Natural killer cell treated with Interleukin-12 subunit alpha and Interleukin-12 subunit beta and Interleukin-15 and Interleukin-18, amount 100 ng/mL, for 72 hours (primary cell): ENCODE measurements at regions not wholly inside any gene's neighbourhood (a gene's known extent, or its start where the extent isn't known, plus 50 kb on each side); places are given as distances from the start of the nearest gene placed in this dataset.

ENCODE experiments used
- ATAC-seq, 2 donors: fragments of 150-1000 bp; cut with Tn5 transposase in 1 of 2; sonication (Bioruptor Pico), chemical (Tn5 transposase) in 1 of 2; 2 replicates each; pipeline ENCODE4 v1.10.0; 2021
- DNase-seq: peaks from one replicate; pipeline ENCODE4 v3.0.0; 2022; ENCODE audit warnings: low spot score
- H3K27ac Mint-ChIP-seq, 2 donors: 1 replicate in 1 of 2; 2 replicates in 1 of 2; pipeline ENCODE4 v1.8.0; 2022; ENCODE audit warnings: mixed read lengths in 2 of 2, mild to moderate bottlenecking in 1 of 2, moderate library complexity in 1 of 2
- H3K27me3 Mint-ChIP-seq, 2 donors: 1 replicate in 1 of 2; 2 replicates in 1 of 2; pipeline ENCODE4 v1.8.0; 2022; ENCODE audit warnings: mixed read lengths in 2 of 2
- H3K36me3 Mint-ChIP-seq: one replicate; pipeline ENCODE4 v1.8.0; 2022; ENCODE audit warnings: mixed read lengths
- H3K4me1 Mint-ChIP-seq, 2 donors: 1 replicate in 1 of 2; 2 replicates in 1 of 2; pipeline ENCODE4 v1.8.0; 2022; ENCODE audit warnings: low read depth in 2 of 2, mixed read lengths in 2 of 2, mild to moderate bottlenecking in 1 of 2
- H3K4me3 Mint-ChIP-seq: one replicate; pipeline ENCODE4 v1.8.0; 2022; ENCODE audit warnings: mixed read lengths
- H3K9me3 Mint-ChIP-seq: 2 replicates; pipeline ENCODE4 v1.8.0; 2022; ENCODE audit warnings: mixed read lengths

DNA sequence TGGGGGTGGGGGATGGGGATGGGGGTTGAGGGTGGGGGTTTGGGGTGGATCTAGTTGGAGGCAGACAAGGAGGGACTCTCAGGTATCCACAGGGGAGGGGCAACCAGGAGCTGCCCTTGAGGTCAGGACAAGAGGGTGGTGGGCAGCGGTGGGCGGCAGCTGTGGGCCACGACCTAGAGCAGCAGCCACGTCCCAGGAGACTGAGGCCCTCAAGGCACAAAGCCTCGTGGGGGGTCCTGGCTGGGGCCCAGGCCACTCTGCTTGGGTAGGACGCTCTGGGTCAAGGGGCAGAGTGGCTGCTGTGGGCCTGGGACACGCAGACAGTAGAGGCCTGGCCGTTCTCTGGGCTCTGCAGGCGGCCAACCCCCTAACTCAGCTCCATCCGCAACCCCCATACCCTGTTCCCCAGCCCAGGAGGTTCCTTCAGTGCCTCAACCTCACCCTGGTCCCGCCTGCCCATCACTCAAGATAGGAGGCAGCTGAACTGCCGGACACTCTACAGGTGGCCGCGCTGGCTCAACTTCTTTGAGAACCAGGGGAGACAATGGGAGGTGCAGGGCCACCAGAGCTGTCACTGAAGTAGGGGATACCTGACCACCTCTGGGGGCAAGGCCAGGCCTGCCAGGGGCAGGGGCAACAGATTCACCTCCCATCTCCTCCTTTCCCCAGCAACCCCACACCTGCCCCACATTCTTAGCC is 75.6 kb downstream of the ENGASE start:
- DNase-seq: no peak
- no peak overlapping the region for H3K4me3 Mint-ChIP-seq
- H3K4me1 Mint-ChIP-seq: no peaks in the 10 kb centered on the region
- no peak for ATAC-seq
- no peaks in the 10 kb centered on the region for H3K9me3 Mint-ChIP-seq
- H3K36me3 Mint-ChIP-seq: no peaks in the 10 kb centered on the region
- peaks cover 0 to 2% of the 10 kb centered on the region in 2 donors for H3K27me3 Mint-ChIP-seq
- H3K27ac Mint-ChIP-seq: no peak overlapping the region

- DNase-seq (no peak), ATAC-seq (no peak)
- Mint-ChIP-seq H3K27me3 (no peaks in the 10 kb centered on the region), H3K4me1 (no peaks in the 10 kb centered on the region), H3K4me3 (no peak overlapping the region), H3K27ac (no peak overlapping the region), H3K9me3 (no peaks in the 10 kb centered on the region), H3K36me3 (no peaks in the 10 kb centered on the region)
Observed at GRCh38 chr17:79148584-79148983, 74.0 kb downstream of the ENGASE start.

GRCh38 chr17:79147746-79148506 is 73.3 kb downstream of the ENGASE start:
- Mint-ChIP-seq H3K9me3 (no peaks in the 10 kb centered on the region), H3K4me1 (no peaks in the 10 kb centered on the region), H3K27ac (no peak overlapping the region), H3K36me3 (no peaks in the 10 kb centered on the region), H3K27me3 (no peaks in the 10 kb centered on the region), H3K4me3 (no peak overlapping the region)
- no peak for ATAC-seq
- no peak for DNase-seq

- no peaks in the 10 kb centered on the region for H3K36me3 Mint-ChIP-seq
- H3K4me3 Mint-ChIP-seq: no peak overlapping the region
- DNase-seq (no peak), ATAC-seq (no peak)
- no peaks in the 10 kb centered on the region for H3K9me3 Mint-ChIP-seq
- H3K4me1 Mint-ChIP-seq: no peaks in the 10 kb centered on the region
- H3K27me3 Mint-ChIP-seq: no peaks in the 10 kb centered on the region
- no peak overlapping the region for H3K27ac Mint-ChIP-seq
Observed at GRCh38 chr17:79146562-79146961, 71.9 kb downstream of the ENGASE start.

- DNase-seq (no peak), ATAC-seq (no peak)
- no peaks in the 10 kb centered on the region for H3K9me3 Mint-ChIP-seq
- no peak overlapping the region for H3K27ac Mint-ChIP-seq
- H3K27me3 Mint-ChIP-seq: no peaks in the 10 kb centered on the region
- no peaks in the 10 kb centered on the region for H3K4me1 Mint-ChIP-seq
- H3K36me3 Mint-ChIP-seq: no peaks in the 10 kb centered on the region
- no peak overlapping the region for H3K4me3 Mint-ChIP-seq
Observed at GRCh38 chr17:79145548-79145947, 70.9 kb downstream of the ENGASE start.

DNA sequence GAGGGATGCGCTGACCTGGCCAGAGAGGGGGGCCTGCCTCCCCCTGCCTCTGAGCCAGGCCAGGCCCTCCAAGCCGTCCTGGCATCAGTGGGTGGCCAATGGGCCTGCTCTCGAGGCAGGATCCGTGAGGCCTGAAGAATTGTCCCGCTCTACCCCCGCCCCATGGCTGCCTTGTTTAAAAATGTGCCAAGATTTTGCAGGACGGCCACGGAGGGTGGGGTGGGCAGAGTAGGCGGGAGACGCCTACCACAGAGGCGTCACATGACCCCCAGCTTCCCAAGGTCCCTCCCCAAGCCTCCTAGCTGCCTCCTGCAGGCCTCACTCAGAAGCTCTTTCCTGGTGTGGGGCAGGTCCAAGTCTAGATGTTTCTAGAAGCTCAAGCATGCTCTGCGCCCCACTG is 69.5 kb downstream of the ENGASE start:
- ATAC-seq: no peak
- no peaks in the 10 kb centered on the region for H3K9me3 Mint-ChIP-seq

GRCh38 chr17:79142375-79142774 is 67.8 kb downstream of the ENGASE start:
- no peaks in the 10 kb centered on the region for H3K4me1 Mint-ChIP-seq
- H3K9me3 Mint-ChIP-seq: no peaks in the 10 kb centered on the region
- peaks cover 0 to 2% of the 10 kb centered on the region in 2 donors for H3K27me3 Mint-ChIP-seq
- H3K27ac Mint-ChIP-seq: no peak overlapping the region
- H3K36me3 Mint-ChIP-seq: no peaks in the 10 kb centered on the region
- ATAC-seq: no peak
- no peak overlapping the region for H3K4me3 Mint-ChIP-seq
- DNase-seq: no peak

More for the DNA sequence above, 69.5 kb downstream of the ENGASE start:
- Mint-ChIP-seq H3K36me3 (no peaks in the 10 kb centered on the region), H3K27ac (no peak overlapping the region), H3K4me3 (no peak overlapping the region), H3K27me3 (no peaks in the 10 kb centered on the region), H3K4me1 (no peaks in the 10 kb centered on the region)
- DNase-seq: no peak

GRCh38 chr17:79141578-79142355 is 67.1 kb downstream of the ENGASE start:
- no peak for DNase-seq
- ATAC-seq: no peak
- Mint-ChIP-seq H3K4me1 (no peaks in the 10 kb centered on the region), H3K27ac (no peak overlapping the region), H3K27me3 (peaks cover 0 to 2% of the 10 kb centered on the region in 2 donors), H3K9me3 (no peaks in the 10 kb centered on the region), H3K4me3 (no peak overlapping the region), H3K36me3 (no peaks in the 10 kb centered on the region)

DNA sequence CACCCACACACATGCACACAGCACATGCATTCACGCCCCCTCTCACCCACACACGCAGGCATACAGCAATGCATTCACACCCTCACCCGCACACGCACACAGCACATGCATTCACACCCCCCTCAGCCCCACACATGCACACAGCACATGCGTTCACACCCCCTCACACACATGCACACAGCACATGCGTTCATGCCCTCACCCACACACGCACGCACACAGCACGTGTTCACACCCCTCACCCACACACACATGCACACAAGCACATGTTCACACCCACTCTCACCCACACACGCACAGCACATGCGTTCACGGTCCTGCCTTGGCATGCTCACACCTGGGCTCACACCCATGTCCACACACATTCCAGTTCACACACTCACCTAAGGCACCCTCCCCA is 64.2 kb downstream of the ENGASE start:
- Mint-ChIP-seq H3K36me3 (no peaks in the 10 kb centered on the region), H3K9me3 (no peaks in the 10 kb centered on the region), H3K4me3 (no peak overlapping the region), H3K4me1 (no peaks in the 10 kb centered on the region), H3K27me3 (peaks cover 0 to 2% of the 10 kb centered on the region in 2 donors), H3K27ac (no peak overlapping the region)
- ATAC-seq (no peak), DNase-seq (no peak)

- H3K27ac Mint-ChIP-seq: no peak overlapping the region
- ATAC-seq: no peak
- H3K27me3 Mint-ChIP-seq: peaks cover 0 to 2% of the 10 kb centered on the region in 2 donors
- H3K4me3 Mint-ChIP-seq: no peak overlapping the region
- no peak for DNase-seq
- H3K9me3 Mint-ChIP-seq: no peaks in the 10 kb centered on the region
- no peaks in the 10 kb centered on the region for H3K4me1 Mint-ChIP-seq
- no peaks in the 10 kb centered on the region for H3K36me3 Mint-ChIP-seq
Observed at GRCh38 chr17:79137789-79138165, 63.2 kb downstream of the ENGASE start.

DNA sequence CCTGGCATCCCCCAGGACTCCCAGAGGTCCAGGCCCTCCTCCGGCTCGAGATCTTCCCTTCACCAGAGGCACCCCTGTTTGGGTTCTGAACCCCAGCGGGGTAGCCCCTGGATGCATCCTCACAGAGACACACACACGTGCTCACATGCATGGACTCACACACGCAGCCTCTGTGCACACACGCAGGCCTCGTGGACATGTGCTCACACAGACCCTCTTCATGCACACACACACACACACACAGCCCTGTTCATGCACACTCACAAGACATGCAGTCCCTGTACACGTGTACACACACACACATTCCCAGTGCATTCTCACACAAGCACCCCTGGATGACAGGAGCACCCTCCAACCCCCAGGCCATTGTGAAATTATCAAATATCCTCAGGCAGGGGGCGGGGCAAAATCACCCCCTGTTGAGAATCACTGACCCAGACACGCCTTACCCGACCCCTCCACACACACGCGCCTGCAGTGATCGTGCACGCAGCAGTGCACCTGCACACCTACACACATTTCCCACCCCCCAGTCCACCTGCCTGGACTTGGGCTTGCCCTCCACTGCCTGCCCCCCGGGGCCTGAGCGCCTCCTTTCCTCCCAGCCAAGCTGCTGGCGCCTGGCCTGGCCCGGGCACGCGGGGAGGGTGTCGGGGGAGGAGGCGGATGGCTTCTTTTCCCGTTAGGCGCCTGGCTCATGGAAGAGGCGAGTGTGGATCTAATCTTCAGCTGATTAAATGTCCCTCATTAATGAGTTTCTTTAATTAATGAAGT is 62.6 kb downstream of the ENGASE start:
- no peak overlapping the region for H3K27ac Mint-ChIP-seq
- no peaks in the 10 kb centered on the region for H3K9me3 Mint-ChIP-seq
- DNase-seq (no peak), ATAC-seq (no peak)
- H3K4me3 Mint-ChIP-seq: no peak overlapping the region
- H3K27me3 Mint-ChIP-seq: peaks cover 0 to 2% of the 10 kb centered on the region in 2 donors
- H3K36me3 Mint-ChIP-seq: no peaks in the 10 kb centered on the region
- no peaks in the 10 kb centered on the region for H3K4me1 Mint-ChIP-seq

- H3K9me3 Mint-ChIP-seq: no peaks in the 10 kb centered on the region
- DNase-seq: no peak
- H3K27me3 Mint-ChIP-seq: peaks cover 0 to 2% of the 10 kb centered on the region in 2 donors
- H3K27ac Mint-ChIP-seq: no peak overlapping the region
- H3K4me3 Mint-ChIP-seq: no peak overlapping the region
- ATAC-seq: no peak
- no peaks in the 10 kb centered on the region for H3K4me1 Mint-ChIP-seq
- H3K36me3 Mint-ChIP-seq: no peaks in the 10 kb centered on the region
Observed at GRCh38 chr17:79136596-79136995, 62.0 kb downstream of the ENGASE start.
